ENCODE measurements at regions not wholly inside any gene's neighbourhood (a gene's known extent, or its start where the extent isn't known, plus 50 kb on each side); places are given as distances from the start of the nearest gene placed in this dataset.
"Not testable (repeated sequence)": the region's sequence is repeated elsewhere in the genome, so short reads cannot be mapped to it uniquely, and the experiment has no call there.

- H3K4me3 ChIP-seq (ENCODE audit: low read depth, low read length): no peak overlapping the region
Measured at GRCh38 chr1:105310063-105310462, 1560.4 kb downstream of the AMY1C start.

- H3K4me3 ChIP-seq (ENCODE audit: low read depth, low read length): no peak overlapping the region
Measured at GRCh38 chr1:105317976-105318375, 1568.3 kb downstream of the AMY1C start.

GRCh38 chr1:105326886-105327285 is 1577.2 kb downstream of the AMY1C start:
- H3K4me3 ChIP-seq (ENCODE audit: low read depth, low read length): no peak overlapping the region

GRCh38 chr1:105337420-105337819 is 1587.7 kb downstream of the AMY1C start:
- no peak overlapping the region for H3K4me3 ChIP-seq (ENCODE audit: low read depth, low read length)

- no peak overlapping the region for H3K4me3 ChIP-seq (ENCODE audit: low read depth, low read length)
Measured at GRCh38 chr1:105343317-105343716, 1593.6 kb downstream of the AMY1C start.

- H3K4me3 ChIP-seq (ENCODE audit: low read depth, low read length): no peak overlapping the region
Measured at GRCh38 chr1:105359457-105359856, 1609.8 kb downstream of the AMY1C start.

- H3K4me3 ChIP-seq (ENCODE audit: low read depth, low read length): no peak overlapping the region
Measured at GRCh38 chr1:105362438-105362837, 1612.7 kb downstream of the AMY1C start.

GRCh38 chr1:105368446-105368845 is 1618.7 kb downstream of the AMY1C start:
- H3K4me3 ChIP-seq (ENCODE audit: low read depth, low read length): no peak overlapping the region

GRCh38 chr1:105373681-105374080 is 1624.0 kb downstream of the AMY1C start:
- no peak overlapping the region for H3K4me3 ChIP-seq (ENCODE audit: low read depth, low read length)

GRCh38 chr1:105386489-105386888 is 1636.8 kb downstream of the AMY1C start:
- no peak overlapping the region for H3K4me3 ChIP-seq (ENCODE audit: low read depth, low read length)

GRCh38 chr1:105396001-105396400 is 1646.3 kb downstream of the AMY1C start:
- no peak overlapping the region for H3K4me3 ChIP-seq (ENCODE audit: low read depth, low read length)

GRCh38 chr1:105398909-105399308 is 1649.2 kb downstream of the AMY1C start:
- H3K4me3 ChIP-seq (ENCODE audit: low read depth, low read length): no peak overlapping the region

- no peak overlapping the region for H3K4me3 ChIP-seq (ENCODE audit: low read depth, low read length)
Measured at GRCh38 chr1:105399716-105400115, 1650.0 kb downstream of the AMY1C start.

- H3K4me3 ChIP-seq (ENCODE audit: low read depth, low read length): no peak overlapping the region
Measured at GRCh38 chr1:105416261-105416660, 1640.2 kb upstream of the PRMT6 start.

GRCh38 chr1:105419030-105419429 is 1637.4 kb upstream of the PRMT6 start:
- H3K4me3 ChIP-seq (ENCODE audit: low read depth, low read length): no peak overlapping the region

- no peak overlapping the region for H3K4me3 ChIP-seq (ENCODE audit: low read depth, low read length)
Measured at GRCh38 chr1:105427543-105427942, 1628.9 kb upstream of the PRMT6 start.

GRCh38 chr1:105436589-105437259 is 1619.8 kb upstream of the PRMT6 start:
- H3K4me3 ChIP-seq (ENCODE audit: low read depth, low read length): no peak overlapping the region

- H3K4me3 ChIP-seq (ENCODE audit: low read depth, low read length): no peak overlapping the region
Measured at GRCh38 chr1:105437847-105438246, 1618.6 kb upstream of the PRMT6 start.

- H3K4me3 ChIP-seq (ENCODE audit: low read depth, low read length): no peak overlapping the region
Measured at GRCh38 chr1:105442901-105443300, 1613.6 kb upstream of the PRMT6 start.

GRCh38 chr1:105459759-105460158 is 1596.7 kb upstream of the PRMT6 start:
- no peak overlapping the region for H3K4me3 ChIP-seq (ENCODE audit: low read depth, low read length)

GRCh38 chr1:105462308-105462707 is 1594.2 kb upstream of the PRMT6 start:
- H3K4me3 ChIP-seq (ENCODE audit: low read depth, low read length): no peak overlapping the region

GRCh38 chr1:105467549-105467948 is 1588.9 kb upstream of the PRMT6 start:
- no peak overlapping the region for H3K4me3 ChIP-seq (ENCODE audit: low read depth, low read length)

- not testable (repeated sequence) for H3K4me3 ChIP-seq (ENCODE audit: low read depth, low read length)
Measured at GRCh38 chr1:105470541-105470940, 1585.9 kb upstream of the PRMT6 start.
